ENCODE measurements at regions not wholly inside any gene's neighbourhood (a gene's known extent, or its start where the extent isn't known, plus 50 kb on each side); places are given as distances from the start of the nearest gene placed in this dataset.

DNA sequence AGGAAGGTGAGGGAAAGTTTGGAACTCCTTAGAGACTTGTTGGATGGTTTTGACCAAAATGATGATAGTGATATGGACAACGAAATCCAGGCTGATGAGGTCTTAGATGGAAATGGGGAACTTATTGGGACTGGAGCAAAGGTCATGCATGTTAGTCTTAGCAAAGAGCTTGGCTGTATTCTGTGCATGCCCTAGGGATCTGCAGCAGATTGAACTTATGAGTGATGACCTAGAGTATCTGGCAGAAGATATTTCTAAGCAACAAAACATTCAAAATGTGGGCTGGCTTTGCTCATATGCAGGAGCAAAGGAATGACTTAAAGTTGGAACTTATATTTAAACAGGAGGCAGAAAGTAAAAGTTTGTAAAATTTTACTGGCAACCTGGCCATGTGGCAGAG, 489.3 kb upstream of the DIPK2B start:
- TF ChIP-seq, protein P1, sequence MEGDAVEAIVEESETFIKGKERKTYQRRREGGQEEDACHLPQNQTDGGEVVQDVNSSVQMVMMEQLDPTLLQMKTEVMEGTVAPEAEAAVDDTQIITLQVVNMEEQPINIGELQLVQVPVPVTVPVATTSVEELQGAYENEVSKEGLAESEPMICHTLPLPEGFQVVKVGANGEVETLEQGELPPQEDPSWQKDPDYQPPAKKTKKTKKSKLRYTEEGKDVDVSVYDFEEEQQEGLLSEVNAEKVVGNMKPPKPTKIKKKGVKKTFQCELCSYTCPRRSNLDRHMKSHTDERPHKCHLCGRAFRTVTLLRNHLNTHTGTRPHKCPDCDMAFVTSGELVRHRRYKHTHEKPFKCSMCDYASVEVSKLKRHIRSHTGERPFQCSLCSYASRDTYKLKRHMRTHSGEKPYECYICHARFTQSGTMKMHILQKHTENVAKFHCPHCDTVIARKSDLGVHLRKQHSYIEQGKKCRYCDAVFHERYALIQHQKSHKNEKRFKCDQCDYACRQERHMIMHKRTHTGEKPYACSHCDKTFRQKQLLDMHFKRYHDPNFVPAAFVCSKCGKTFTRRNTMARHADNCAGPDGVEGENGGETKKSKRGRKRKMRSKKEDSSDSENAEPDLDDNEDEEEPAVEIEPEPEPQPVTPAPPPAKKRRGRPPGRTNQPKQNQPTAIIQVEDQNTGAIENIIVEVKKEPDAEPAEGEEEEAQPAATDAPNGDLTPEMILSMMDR (IDR thresholded peaks at IDR 0.05; ENCODE audit: low read depth, low read length): no peak
- no peak for TF ChIP-seq POLR2A (IDR thresholded peaks at IDR 0.05; ENCODE audit: extremely low read depth, insufficient read length)
- TF ChIP-seq MYC (IDR thresholded peaks at IDR 0.05; ENCODE audit: low read depth, low read length): no peak

All from NB4 (cell line).